ENCODE measurements at regions not wholly inside any gene's neighbourhood (a gene's known extent, or its start where the extent isn't known, plus 50 kb on each side); places are given as distances from the start of the nearest gene placed in this dataset.
A peak's percentile ranks its signal among the peaks of the same experiment; 100 is the strongest.

DNA sequence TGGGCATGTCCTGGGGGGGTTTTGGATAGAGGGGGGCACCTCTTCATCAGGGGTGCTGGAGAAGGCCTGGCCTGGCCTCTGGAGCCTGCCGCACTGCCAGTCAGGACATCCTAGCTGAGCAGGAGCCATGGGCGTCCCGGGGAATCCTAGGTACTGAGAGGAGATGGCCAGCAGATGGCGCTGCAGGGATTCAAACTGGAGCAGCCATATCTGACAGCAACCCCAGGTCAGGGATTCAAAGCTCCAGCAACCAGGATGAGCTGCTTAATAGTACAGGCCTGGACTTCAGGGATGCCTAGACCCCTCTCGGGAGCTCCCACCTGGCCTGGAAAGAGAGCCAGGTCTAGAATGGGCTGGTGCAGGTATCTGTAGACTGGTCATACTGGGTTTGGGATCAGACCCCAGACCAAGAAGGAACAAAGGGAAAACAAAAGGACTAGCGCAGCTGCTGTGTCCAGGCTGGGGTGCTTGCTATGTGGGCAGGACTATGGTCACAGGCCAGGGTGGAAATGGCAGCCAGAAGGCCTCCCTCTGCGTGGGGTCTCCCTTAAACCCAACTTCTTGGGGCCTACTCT is 306.9 kb upstream of the RBFOX1 start:
- DNase-seq (ENCODE audit: low read depth, low spot score): peak; percentile 94
- Mint-ChIP-seq H3K4me1 (no peaks in the 10 kb centered on the region), H3K27ac (ENCODE audit: unreplicated experiment) (no peak overlapping the region), H3K4me3 (no peak overlapping the region), H3K27me3 (ENCODE audit: low read depth) (no peaks in the 10 kb centered on the region), H3K36me3 (ENCODE audit: low read depth) (no peaks in the 10 kb centered on the region), H3K9me3 (no peaks in the 10 kb centered on the region)
- TF ChIP-seq, protein P1, sequence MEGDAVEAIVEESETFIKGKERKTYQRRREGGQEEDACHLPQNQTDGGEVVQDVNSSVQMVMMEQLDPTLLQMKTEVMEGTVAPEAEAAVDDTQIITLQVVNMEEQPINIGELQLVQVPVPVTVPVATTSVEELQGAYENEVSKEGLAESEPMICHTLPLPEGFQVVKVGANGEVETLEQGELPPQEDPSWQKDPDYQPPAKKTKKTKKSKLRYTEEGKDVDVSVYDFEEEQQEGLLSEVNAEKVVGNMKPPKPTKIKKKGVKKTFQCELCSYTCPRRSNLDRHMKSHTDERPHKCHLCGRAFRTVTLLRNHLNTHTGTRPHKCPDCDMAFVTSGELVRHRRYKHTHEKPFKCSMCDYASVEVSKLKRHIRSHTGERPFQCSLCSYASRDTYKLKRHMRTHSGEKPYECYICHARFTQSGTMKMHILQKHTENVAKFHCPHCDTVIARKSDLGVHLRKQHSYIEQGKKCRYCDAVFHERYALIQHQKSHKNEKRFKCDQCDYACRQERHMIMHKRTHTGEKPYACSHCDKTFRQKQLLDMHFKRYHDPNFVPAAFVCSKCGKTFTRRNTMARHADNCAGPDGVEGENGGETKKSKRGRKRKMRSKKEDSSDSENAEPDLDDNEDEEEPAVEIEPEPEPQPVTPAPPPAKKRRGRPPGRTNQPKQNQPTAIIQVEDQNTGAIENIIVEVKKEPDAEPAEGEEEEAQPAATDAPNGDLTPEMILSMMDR (conservative IDR thresholded peaks at IDR 0.05): peak; percentile 83

- DNase-seq (ENCODE audit: low read depth, low spot score): no peak
- Mint-ChIP-seq H3K36me3 (ENCODE audit: low read depth) (no peaks in the 10 kb centered on the region), H3K27me3 (ENCODE audit: low read depth) (peaks cover 21% of the 10 kb centered on the region), H3K4me1 (no peaks in the 10 kb centered on the region), H3K4me3 (no peak overlapping the region), H3K27ac (ENCODE audit: unreplicated experiment) (no peak overlapping the region), H3K9me3 (no peaks in the 10 kb centered on the region)
- TF ChIP-seq, protein P1 (conservative IDR thresholded peaks at IDR 0.05): no peak
Measured at GRCh38 chr16:7021653-7022275, 310.9 kb upstream of the RBFOX1 start.

DNA sequence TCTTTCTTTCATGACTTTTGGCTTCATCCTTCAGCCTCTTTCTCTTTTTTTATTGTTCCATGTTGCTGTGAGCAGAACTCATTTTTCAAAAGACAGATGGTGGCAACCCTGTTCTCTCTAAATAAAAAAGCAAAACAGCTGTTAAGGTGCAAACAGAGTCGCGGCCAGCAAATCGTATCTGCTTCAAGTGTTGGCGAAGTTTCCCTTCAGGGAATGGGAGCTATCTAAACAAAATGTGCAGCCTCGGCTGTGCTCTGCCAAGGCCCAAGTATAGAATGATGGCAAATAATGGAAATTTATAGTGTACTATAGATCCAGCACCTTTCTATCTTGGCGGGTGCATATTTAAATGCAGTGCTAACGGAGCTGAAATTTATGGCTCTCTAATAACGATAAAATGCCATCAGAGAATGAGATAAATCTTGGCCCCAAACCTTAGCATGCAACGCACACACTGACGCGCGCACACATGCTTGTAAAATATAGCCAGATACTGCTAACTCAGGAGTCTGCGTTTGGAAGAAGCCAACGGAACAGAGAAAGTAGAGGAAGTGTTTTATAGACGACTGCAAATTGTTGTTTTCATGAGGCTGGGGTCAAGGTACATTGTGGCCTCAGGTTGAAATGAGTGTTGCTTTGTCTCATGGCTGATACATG is 315.5 kb upstream of the RBFOX1 start:
- Mint-ChIP-seq H3K4me1 (no peaks in the 10 kb centered on the region), H3K9me3 (no peaks in the 10 kb centered on the region), H3K27me3 (ENCODE audit: low read depth) (peaks cover 44% of the 10 kb centered on the region), H3K27ac (ENCODE audit: unreplicated experiment) (no peak overlapping the region), H3K36me3 (ENCODE audit: low read depth) (no peaks in the 10 kb centered on the region), H3K4me3 (no peak overlapping the region)
- no peak for DNase-seq (ENCODE audit: low read depth, low spot score)
- TF ChIP-seq, protein P1 (conservative IDR thresholded peaks at IDR 0.05): no peak

GRCh38 chr16:7014756-7015155 is 317.9 kb upstream of the RBFOX1 start:
- DNase-seq (ENCODE audit: low read depth, low spot score): no peak
- TF ChIP-seq, protein P1 (conservative IDR thresholded peaks at IDR 0.05): no peak
- Mint-ChIP-seq H3K27ac (ENCODE audit: unreplicated experiment) (no peak overlapping the region), H3K4me1 (no peaks in the 10 kb centered on the region), H3K4me3 (no peak overlapping the region), H3K36me3 (ENCODE audit: low read depth) (no peaks in the 10 kb centered on the region), H3K9me3 (peaks cover 2% of the 10 kb centered on the region), H3K27me3 (ENCODE audit: low read depth) (peaks cover 59% of the 10 kb centered on the region)

DNA sequence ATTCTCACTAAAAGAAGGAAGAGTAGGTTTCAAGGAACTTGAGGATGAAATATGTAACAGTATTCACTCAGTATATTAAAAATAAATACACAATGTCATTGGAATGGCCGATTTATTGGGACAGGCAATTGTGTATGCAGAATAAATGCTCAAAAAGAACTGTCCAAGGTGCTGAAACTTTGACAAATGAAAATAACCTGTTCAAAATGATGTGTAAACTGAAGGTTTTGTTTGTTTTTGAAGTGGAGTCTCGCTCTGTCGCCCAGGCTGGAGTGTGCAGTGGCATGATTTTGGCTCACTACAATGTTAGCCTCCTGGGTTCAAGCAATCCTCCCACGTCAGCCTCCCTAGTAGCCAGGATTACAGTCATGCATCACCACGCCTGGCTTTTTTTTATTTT is 318.7 kb upstream of the RBFOX1 start:
- DNase-seq (ENCODE audit: low read depth, low spot score): no peak
- H3K36me3 Mint-ChIP-seq (ENCODE audit: low read depth): no peaks in the 10 kb centered on the region
- H3K4me1 Mint-ChIP-seq: no peaks in the 10 kb centered on the region
- no peak overlapping the region for H3K27ac Mint-ChIP-seq (ENCODE audit: unreplicated experiment)
- H3K27me3 Mint-ChIP-seq (ENCODE audit: low read depth): peaks cover 57% of the 10 kb centered on the region
- no peak overlapping the region for H3K4me3 Mint-ChIP-seq
- peaks cover 2% of the 10 kb centered on the region for H3K9me3 Mint-ChIP-seq
- TF ChIP-seq, protein P1 (conservative IDR thresholded peaks at IDR 0.05): no peak
